Central memory CD4-positive, alpha-beta T cell (primary cell): ENCODE measurements at regions not wholly inside any gene's neighbourhood (a gene's known extent, or its start where the extent isn't known, plus 50 kb on each side); places are given as distances from the start of the nearest gene placed in this dataset.
"Not testable (repeated sequence)": the region's sequence is repeated elsewhere in the genome, so short reads cannot be mapped to it uniquely, and the experiment has no call there.

Experiments
- DNase-seq: peaks from one replicate; pipeline ENCODE4 v3.0.0; 2022

GRCh38 chr2:239801404-239802184 is 223.5 kb downstream of the NDUFA10 start:
- DNase-seq: no peak

- DNase-seq: no peak
Observed at GRCh38 chr2:239800785-239801386, 224.3 kb downstream of the NDUFA10 start.

GRCh38 chr2:239797316-239797715 is 227.8 kb downstream of the NDUFA10 start:
- no peak for DNase-seq

- DNase-seq: not testable (repeated sequence)
Observed at GRCh38 chr2:239795761-239796160, 229.4 kb downstream of the NDUFA10 start.

- DNase-seq: no peak
Observed at GRCh38 chr2:239793836-239794235, 231.3 kb downstream of the NDUFA10 start.

GRCh38 chr2:239793086-239793485 is 232.1 kb downstream of the NDUFA10 start:
- no peak for DNase-seq

- no peak for DNase-seq
Observed at GRCh38 chr2:239792405-239793084, 232.6 kb downstream of the NDUFA10 start.

GRCh38 chr2:239791526-239792404 is 233.4 kb downstream of the NDUFA10 start:
- DNase-seq: no peak

- no peak for DNase-seq
Observed at GRCh38 chr2:239790721-239791120, 234.4 kb downstream of the NDUFA10 start.

- DNase-seq: no peak
Observed at GRCh38 chr2:239790313-239790712, 234.8 kb downstream of the NDUFA10 start.

- no peak for DNase-seq
Observed at GRCh38 chr2:239789711-239790110, 235.4 kb downstream of the NDUFA10 start.

GRCh38 chr2:239788576-239789098 is 236.5 kb downstream of the NDUFA10 start:
- DNase-seq: no peak

- no peak for DNase-seq
Observed at GRCh38 chr2:239787538-239788050, 237.5 kb downstream of the NDUFA10 start.

GRCh38 chr2:239786791-239787190 is 238.4 kb downstream of the NDUFA10 start:
- DNase-seq: no peak

- no peak for DNase-seq
Observed at GRCh38 chr2:239781454-239781853, 243.7 kb downstream of the NDUFA10 start.

GRCh38 chr2:239780236-239780994 is 244.7 kb downstream of the NDUFA10 start:
- DNase-seq: no peak

GRCh38 chr2:239779584-239779983 is 245.6 kb downstream of the NDUFA10 start:
- DNase-seq: no peak

- no peak for DNase-seq
Observed at GRCh38 chr2:239778861-239779558, 246.1 kb downstream of the NDUFA10 start.

- DNase-seq: no peak
Observed at GRCh38 chr2:239778042-239778851, 246.9 kb downstream of the NDUFA10 start.

- no peak for DNase-seq
Observed at GRCh38 chr2:239777219-239777618, 247.9 kb downstream of the NDUFA10 start.
